T-cell (primary cell): ENCODE measurements at regions not wholly inside any gene's neighbourhood (a gene's known extent, or its start where the extent isn't known, plus 50 kb on each side); places are given as distances from the start of the nearest gene placed in this dataset.

ENCODE experiments used
- ATAC-seq, 4 experiments: fragments of 200-7000 bp in 3 of 4; fragments of 150-1000 bp in 1 of 4; cut with Tn5 transposase; replicated peaks in 1 of 4; 1 replicate in 3 of 4; 2 replicates in 1 of 4; pipeline ENCODE4 v1.10.0; 2021; ENCODE audit warnings: moderate library complexity in 3 of 4, mild to moderate bottlenecking in 2 of 4, moderate number of reproducible peaks in 1 of 4
- CTCF ChIA-PET, 2 donors: fragments of 300-600 bp; sonication (Branson Sonifier 250); formaldehyde crosslinking; loops; one replicate each; lab custom pipeline; 2022; ENCODE audit warnings: antibody characterized with exemption in 2 of 2; lab: Charles Lee
- POLR2A ChIA-PET, 2 donors: fragments of 300-600 bp; sonication (Branson Sonifier 250); formaldehyde crosslinking; loops; one replicate each; lab custom pipeline; 2022; ENCODE audit warnings: antibody characterized with exemption in 2 of 2; lab: Charles Lee
- DNase-seq, 35 experiments: peaks; one replicate each; pipeline versions ENCODE4 v3.0.0 to v3.0.0-alpha.2; 2013 to 2023
- H3K27ac ChIP-seq: one replicate; pipeline ENCODE4 v1.5.1; 2013; ENCODE audit warnings: low read length
- H3K27me3 ChIP-seq, 2 experiments: replicated peaks in 1 of 2; 1 replicate in 1 of 2; 2 replicates in 1 of 2; pipeline versions ENCODE4 v1.6.1 to v1.7.0; 2013; ENCODE audit warnings: low read length in 1 of 2, mixed read lengths in 1 of 2; ENCODE audit not compliant: control insufficient read depth in 2 of 2, insufficient read depth in 2 of 2; ENCODE audit errors: extremely low read depth in 1 of 2
- H3K36me3 ChIP-seq, 2 donors: 1 replicate in 1 of 2; 2 replicates in 1 of 2; pipeline versions ENCODE4 v1.6.1 to v1.7.0; 2013; ENCODE audit warnings: low read length in 1 of 2; ENCODE audit not compliant: control insufficient read depth in 2 of 2, insufficient read depth in 1 of 2; ENCODE audit errors: extremely low read depth in 1 of 2
- H3K4me1 ChIP-seq, 2 experiments: 1 replicate in 1 of 2; 2 replicates in 1 of 2; pipeline versions ENCODE4 v1.6.1 to v1.7.0; 2013; ENCODE audit warnings: low read length in 2 of 2, mixed read lengths in 1 of 2; ENCODE audit not compliant: insufficient read depth in 2 of 2, control insufficient read depth in 1 of 2; ENCODE audit errors: extremely low read depth in 1 of 2
- H3K4me3 ChIP-seq, 2 donors: 1 replicate in 1 of 2; 2 replicates in 1 of 2; pipeline versions ENCODE4 v1.5.1 to v1.7.0; 2013; ENCODE audit warnings: mild to moderate bottlenecking in 2 of 2, low read length in 1 of 2, moderate library complexity in 1 of 2; ENCODE audit not compliant: control insufficient read depth in 1 of 2; ENCODE audit errors: extremely low read depth in 1 of 2
- H3K9me3 ChIP-seq: 2 replicates; pipeline ENCODE4 v1.7.0; 2013
- H3K27ac Mint-ChIP-seq, 2 donors: one replicate each; pipeline ENCODE4 v1.8.0; 2020 to 2021; ENCODE audit warnings: mild to moderate bottlenecking in 2 of 2, mixed read lengths in 2 of 2
- H3K27me3 Mint-ChIP-seq, 2 donors: one replicate each; pipeline ENCODE4 v1.8.0; 2021 to 2022; ENCODE audit warnings: mixed read lengths in 2 of 2
- H3K36me3 Mint-ChIP-seq: one replicate; pipeline ENCODE4 v1.8.0; 2021; ENCODE audit warnings: mixed read lengths
- H3K4me1 Mint-ChIP-seq, 3 donors: one replicate each; pipeline ENCODE4 v1.8.0; 2020 to 2022; ENCODE audit warnings: mixed read lengths in 3 of 3, mild to moderate bottlenecking in 1 of 3
- H3K4me3 Mint-ChIP-seq, 3 donors: one replicate each; pipeline ENCODE4 v1.8.0; 2020 to 2022; ENCODE audit warnings: mild to moderate bottlenecking in 3 of 3, mixed read lengths in 3 of 3, moderate library complexity in 3 of 3
- H3K9me3 Mint-ChIP-seq, 3 donors: one replicate each; pipeline ENCODE4 v1.8.0; 2020 to 2022; ENCODE audit warnings: mixed read lengths in 3 of 3
- WGBS: methylation state at CpG from one replicate; pipeline ENCODE4 v1.1.5; 2013; ENCODE audit warnings: missing lambda C conversion rate; ENCODE audit not compliant: insufficient coverage; 5-methylcytosine and 5-hydroxymethylcytosine counted together

- Mint-ChIP-seq H3K36me3 (no peaks in the 10 kb centered on the region), H3K9me3 (peaks cover 0 to 6% (median 0%) of the 10 kb centered on the region in 3 donors), H3K4me3 (no peak overlapping the region), H3K27me3 (no peaks in the 10 kb centered on the region), H3K4me1 (peaks cover 4 to 15% (median 8%) of the 10 kb centered on the region in 3 donors), H3K27ac (no peak overlapping the region)
- no peak for DNase-seq
- Histone ChIP-seq H3K9me3 (no peaks in the 10 kb centered on the region), H3K4me1 (peaks cover 2 to 4% of the 10 kb centered on the region in 2 experiments), H3K4me3 (no peak overlapping the region), H3K27me3 (no peaks in the 10 kb centered on the region), H3K36me3 (no peaks in the 10 kb centered on the region), H3K27ac (no peak overlapping the region)
- no peak for ATAC-seq
- POLR2A ChIA-PET: no interaction called here
- CTCF ChIA-PET: no interaction called here
- 38% methylated on average over 1 of the region's 5 CpGs for WGBS
Observed at GRCh38 chr15:70286113-70286806, 188.5 kb upstream of the TLE3 start.

DNA sequence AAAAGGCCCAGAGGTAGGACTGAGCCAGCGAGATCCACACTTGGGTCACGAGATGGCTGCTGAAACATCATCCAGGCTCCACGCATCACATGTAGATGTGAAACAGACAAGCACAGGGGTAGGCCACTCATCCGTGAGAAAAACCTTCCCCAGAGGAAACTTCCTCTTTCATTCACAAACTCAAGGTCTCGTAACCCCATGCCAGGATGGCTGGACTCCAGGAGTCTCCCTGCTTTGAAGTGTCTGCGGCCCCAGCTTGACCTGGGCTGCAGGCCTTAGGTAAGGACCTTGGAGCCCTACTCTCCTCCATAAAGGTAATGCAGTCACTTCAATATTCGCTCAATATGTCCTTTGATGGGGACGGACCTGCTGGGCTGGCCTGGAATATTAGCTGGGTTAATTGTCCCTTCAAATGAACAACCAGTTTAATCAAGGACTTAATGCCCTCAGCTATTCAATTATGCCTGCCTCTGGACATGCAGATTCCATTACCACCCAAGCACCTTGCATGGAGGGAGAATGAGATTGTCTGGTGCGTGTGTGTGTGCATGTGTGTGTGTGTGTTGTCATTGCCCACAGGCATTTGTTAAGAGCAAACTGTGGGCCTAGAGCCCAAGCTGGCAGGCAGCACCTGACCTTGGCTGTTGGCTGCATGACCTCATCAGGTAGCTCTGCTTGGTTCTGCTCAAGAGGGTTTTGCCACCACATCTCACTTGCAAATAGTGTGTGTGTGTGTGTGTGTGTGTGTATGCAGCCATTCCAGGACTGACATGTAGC, 186.9 kb upstream of the TLE3 start:
- no peak overlapping the region for H3K4me3 ChIP-seq
- no peaks in the 10 kb centered on the region for H3K27me3 Mint-ChIP-seq
- 96% methylated on average over 4 of the region's 9 CpGs for WGBS
- CTCF ChIA-PET: no interaction called here
- H3K27ac Mint-ChIP-seq: no peak overlapping the region
- no peaks in the 10 kb centered on the region for H3K9me3 ChIP-seq
- H3K27ac ChIP-seq: no peak overlapping the region
- no peak for ATAC-seq
- DNase-seq: no peak
- no peaks in the 10 kb centered on the region for H3K36me3 Mint-ChIP-seq
- peaks cover 0 to 6% (median 0%) of the 10 kb centered on the region in 3 donors for H3K9me3 Mint-ChIP-seq
- POLR2A ChIA-PET: no interaction called here
- H3K4me3 Mint-ChIP-seq: no peak overlapping the region
- H3K27me3 ChIP-seq: no peaks in the 10 kb centered on the region
- no peaks in the 10 kb centered on the region for H3K36me3 ChIP-seq
- peaks cover 2 to 4% of the 10 kb centered on the region in 2 experiments for H3K4me1 ChIP-seq
- peaks cover 4 to 16% (median 13%) of the 10 kb centered on the region in 3 donors for H3K4me1 Mint-ChIP-seq

DNA sequence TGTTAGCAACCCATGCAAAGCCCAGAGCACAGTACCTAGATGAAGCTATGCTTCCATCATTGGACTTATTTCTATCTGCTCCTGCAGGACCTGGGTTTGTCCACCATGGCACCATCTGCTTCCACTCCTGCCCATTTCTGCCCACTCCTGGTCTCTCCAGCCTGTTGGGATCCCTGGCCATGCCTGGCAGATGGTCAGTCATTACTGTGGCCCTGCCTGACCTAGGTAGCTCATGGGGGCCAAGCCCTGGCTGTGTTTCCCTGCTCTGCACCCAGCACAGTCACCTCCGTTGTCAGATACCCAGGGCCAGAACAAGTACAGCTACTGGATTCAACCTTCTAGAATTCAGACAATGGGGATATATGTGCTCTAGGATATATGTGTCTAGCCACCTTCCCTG, 185.8 kb upstream of the TLE3 start:
- ChIA-PET CTCF (no interaction called here), POLR2A (no interaction called here)
- no peak for ATAC-seq
- H3K4me3 ChIP-seq: no peak overlapping the region
- DNase-seq: no peak
- H3K4me1 ChIP-seq: peaks cover 2 to 4% of the 10 kb centered on the region in 2 experiments
- Mint-ChIP-seq H3K36me3 (no peaks in the 10 kb centered on the region), H3K27me3 (no peaks in the 10 kb centered on the region), H3K27ac (no peak overlapping the region), H3K4me3 (no peak overlapping the region), H3K4me1 (peaks cover 4 to 16% (median 13%) of the 10 kb centered on the region in 3 donors), H3K9me3 (peaks cover 0 to 6% (median 0%) of the 10 kb centered on the region in 3 donors)
- no peak overlapping the region for H3K27ac ChIP-seq
- WGBS: no CpG with 5 or more reads among the region's 1 CpG
- H3K36me3 ChIP-seq: no peaks in the 10 kb centered on the region
- H3K9me3 ChIP-seq: no peaks in the 10 kb centered on the region
- peaks cover 0 to 2% of the 10 kb centered on the region in 2 experiments for H3K27me3 ChIP-seq

- DNase-seq (no peak), ATAC-seq (no peak)
- Histone ChIP-seq H3K9me3 (no peaks in the 10 kb centered on the region), H3K27ac (no peak overlapping the region), H3K36me3 (no peaks in the 10 kb centered on the region), H3K27me3 (peaks cover 0 to 4% of the 10 kb centered on the region in 2 experiments), H3K4me3 (no peak overlapping the region), H3K4me1 (peaks cover 2 to 4% of the 10 kb centered on the region in 2 experiments)
- 30% methylated on average over 3 of the region's 4 CpGs for WGBS
- H3K27ac Mint-ChIP-seq: no peak overlapping the region
- H3K4me1 Mint-ChIP-seq: peaks cover 4 to 14% (median 13%) of the 10 kb centered on the region in 3 donors
- CTCF ChIA-PET: no interaction called here
- POLR2A ChIA-PET: no interaction called here
- H3K9me3 Mint-ChIP-seq: peaks cover 0 to 6% (median 0%) of the 10 kb centered on the region in 3 donors
- no peak overlapping the region for H3K4me3 Mint-ChIP-seq
- no peaks in the 10 kb centered on the region for H3K27me3 Mint-ChIP-seq
- H3K36me3 Mint-ChIP-seq: no peaks in the 10 kb centered on the region
Observed at GRCh38 chr15:70281811-70282307, 184.1 kb upstream of the TLE3 start.

DNA sequence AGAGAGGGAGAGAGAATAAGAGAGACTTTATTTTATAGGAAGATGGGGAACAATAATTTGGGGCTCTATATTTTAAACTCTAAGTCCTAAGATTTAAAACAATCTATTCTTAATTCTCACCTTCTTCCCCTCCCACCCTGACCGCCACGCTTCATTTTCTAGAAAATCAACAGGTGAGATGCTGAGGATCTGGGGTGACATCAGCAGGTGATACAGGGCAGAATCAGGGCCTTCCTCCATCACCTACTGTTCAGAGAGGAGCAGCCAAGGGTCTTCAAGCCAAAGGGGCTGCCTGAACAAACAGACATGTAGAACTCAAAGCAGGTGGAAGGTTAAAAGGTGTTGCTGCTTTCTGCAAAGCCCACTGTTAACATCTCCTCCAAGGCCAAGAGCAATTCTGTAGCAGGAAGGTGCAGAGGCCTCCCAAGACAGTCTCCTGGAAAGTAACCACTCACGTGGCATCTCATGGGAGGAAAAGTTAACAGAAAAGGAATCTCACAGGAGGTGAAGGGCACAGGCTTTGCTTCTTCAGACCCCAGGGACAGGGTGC, 183.6 kb upstream of the TLE3 start:
- no peaks in the 10 kb centered on the region for H3K36me3 Mint-ChIP-seq
- peaks cover 0 to 6% (median 0%) of the 10 kb centered on the region in 3 donors for H3K9me3 Mint-ChIP-seq
- Histone ChIP-seq H3K27me3 (peaks cover 0 to 4% of the 10 kb centered on the region in 2 experiments), H3K9me3 (no peaks in the 10 kb centered on the region), H3K36me3 (no peaks in the 10 kb centered on the region), H3K27ac (no peak overlapping the region), H3K4me3 (no peak overlapping the region), H3K4me1 (peaks cover 2 to 4% of the 10 kb centered on the region in 2 experiments)
- no CpG with 5 or more reads among the region's 3 CpGs for WGBS
- no peaks in the 10 kb centered on the region for H3K27me3 Mint-ChIP-seq
- ChIA-PET POLR2A (no interaction called here), CTCF (no interaction called here)
- no peak overlapping the region for H3K27ac Mint-ChIP-seq
- H3K4me3 Mint-ChIP-seq: no peak overlapping the region
- ATAC-seq (no peak), DNase-seq (no peak)
- H3K4me1 Mint-ChIP-seq: peaks cover 4 to 14% (median 13%) of the 10 kb centered on the region in 3 donors

DNA sequence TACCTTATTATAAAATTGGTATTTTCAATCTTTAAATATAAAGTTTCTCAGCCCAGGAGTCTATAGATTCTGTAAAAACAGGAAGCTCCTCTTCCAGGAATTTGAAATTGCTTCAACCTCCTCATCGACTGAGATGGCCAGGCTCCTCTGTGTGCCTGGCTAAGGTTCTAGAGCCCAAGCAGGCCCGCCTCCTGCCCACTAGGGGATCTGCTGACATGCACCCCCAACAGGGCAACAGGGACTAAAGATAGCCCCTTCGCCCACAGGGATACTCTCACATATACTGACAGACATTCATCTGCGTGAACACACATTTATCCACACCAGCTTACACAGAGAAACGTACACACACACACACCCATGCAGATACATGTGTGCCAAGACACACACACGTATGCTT, 183.1 kb upstream of the TLE3 start:
- ATAC-seq: no peak
- Histone ChIP-seq H3K36me3 (no peaks in the 10 kb centered on the region), H3K9me3 (no peaks in the 10 kb centered on the region), H3K4me1 (peaks cover 2 to 4% of the 10 kb centered on the region in 2 experiments), H3K4me3 (no peak overlapping the region), H3K27me3 (peaks cover 0 to 4% of the 10 kb centered on the region in 2 experiments), H3K27ac (no peak overlapping the region)
- peaks cover 4 to 14% (median 13%) of the 10 kb centered on the region in 3 donors for H3K4me1 Mint-ChIP-seq
- POLR2A ChIA-PET: no interaction called here
- no peak overlapping the region for H3K4me3 Mint-ChIP-seq
- CTCF ChIA-PET: no interaction called here
- DNase-seq: no peak
- no peaks in the 10 kb centered on the region for H3K36me3 Mint-ChIP-seq
- H3K27ac Mint-ChIP-seq: no peak overlapping the region
- peaks cover 0 to 6% (median 0%) of the 10 kb centered on the region in 3 donors for H3K9me3 Mint-ChIP-seq
- H3K27me3 Mint-ChIP-seq: no peaks in the 10 kb centered on the region
- 78% methylated on average over 5 of the region's 6 CpGs for WGBS
